Fibroblast of lung (primary cell): ENCODE measurements at regions not wholly inside any gene's neighbourhood (a gene's known extent, or its start where the extent isn't known, plus 50 kb on each side); places are given as distances from the start of the nearest gene placed in this dataset.

Experiments used
- EZH2 ChIP-seq: IDR thresholded peaks from 2 replicates; pipeline ENCODE4 v1.5.1; 2012; ENCODE audit warnings: low read length, control low read depth, mild to moderate bottlenecking; ENCODE audit errors: missing control alignments
- TF ChIP-seq, protein P1 (sequence below), 2 donors: IDR thresholded peaks in 1 of 2; conservative IDR thresholded peaks in 1 of 2; 1 replicate in 1 of 2; 2 replicates in 1 of 2; pipeline ENCODE4 v1.5.1; 2011 to 2012; ENCODE audit warnings: low read length in 2 of 2, control low read depth in 1 of 2, inconsistent platforms in 1 of 2, low read depth in 1 of 2, mild to moderate bottlenecking in 1 of 2

DNA sequence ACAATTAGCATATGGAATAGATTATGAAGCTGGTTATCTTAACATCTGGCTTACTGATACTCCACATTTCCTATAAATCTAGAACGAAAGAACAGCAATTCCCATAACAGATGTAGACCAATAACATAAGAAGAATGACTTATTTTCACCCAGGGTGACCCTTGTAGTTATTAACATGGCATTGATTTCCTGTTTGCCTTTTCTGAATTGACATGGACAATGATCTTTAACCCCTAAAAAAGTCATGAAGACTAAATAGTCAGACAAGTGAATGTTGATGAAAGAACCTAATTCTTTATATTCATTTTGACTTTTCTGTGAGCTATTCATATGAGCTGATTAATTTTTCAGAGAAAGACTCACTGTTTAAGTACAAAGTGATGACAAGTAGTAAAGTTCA, 175.3 kb upstream of the CD180 start:
- TF ChIP-seq, protein P1, sequence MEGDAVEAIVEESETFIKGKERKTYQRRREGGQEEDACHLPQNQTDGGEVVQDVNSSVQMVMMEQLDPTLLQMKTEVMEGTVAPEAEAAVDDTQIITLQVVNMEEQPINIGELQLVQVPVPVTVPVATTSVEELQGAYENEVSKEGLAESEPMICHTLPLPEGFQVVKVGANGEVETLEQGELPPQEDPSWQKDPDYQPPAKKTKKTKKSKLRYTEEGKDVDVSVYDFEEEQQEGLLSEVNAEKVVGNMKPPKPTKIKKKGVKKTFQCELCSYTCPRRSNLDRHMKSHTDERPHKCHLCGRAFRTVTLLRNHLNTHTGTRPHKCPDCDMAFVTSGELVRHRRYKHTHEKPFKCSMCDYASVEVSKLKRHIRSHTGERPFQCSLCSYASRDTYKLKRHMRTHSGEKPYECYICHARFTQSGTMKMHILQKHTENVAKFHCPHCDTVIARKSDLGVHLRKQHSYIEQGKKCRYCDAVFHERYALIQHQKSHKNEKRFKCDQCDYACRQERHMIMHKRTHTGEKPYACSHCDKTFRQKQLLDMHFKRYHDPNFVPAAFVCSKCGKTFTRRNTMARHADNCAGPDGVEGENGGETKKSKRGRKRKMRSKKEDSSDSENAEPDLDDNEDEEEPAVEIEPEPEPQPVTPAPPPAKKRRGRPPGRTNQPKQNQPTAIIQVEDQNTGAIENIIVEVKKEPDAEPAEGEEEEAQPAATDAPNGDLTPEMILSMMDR (conservative IDR thresholded peaks at IDR 0.05 in 1 of 2, IDR thresholded peaks at IDR 0.05 in 1 of 2; ENCODE audit: low read depth in 1 of 2, low read length in 2 of 2), result no peak
- no peak for TF ChIP-seq EZH2
